SK-N-SH treated with all-trans-retinoic acid at 6 μM for 48 hours (cell line): ENCODE measurements at regions not wholly inside any gene's neighbourhood (a gene's known extent, or its start where the extent isn't known, plus 50 kb on each side); places are given as distances from the start of the nearest gene placed in this dataset.

Experiments used
- CSRNP3 ChIP-seq: fragments of 250-450 bp; sonication (Bioruptor Pico); IDR thresholded peaks from 2 replicates; pipeline ENCODE4 v1.5.1; 2021; ENCODE audit warnings: mild to moderate bottlenecking, moderate library complexity
- ESRRG ChIP-seq: fragments of 250-450 bp; sonication (Bioruptor Pico); IDR thresholded peaks from 2 replicates; pipeline ENCODE4 v1.6.1; 2021; ENCODE audit warnings: mild to moderate bottlenecking
- ISL1 ChIP-seq: fragments of 250-450 bp; sonication (Bioruptor Pico); IDR thresholded peaks from 2 replicates; pipeline ENCODE4 v2.1.2; 2022; ENCODE audit warnings: mild to moderate bottlenecking, moderate library complexity
- RARB ChIP-seq: fragments of 250-450 bp; sonication (Bioruptor Pico); IDR thresholded peaks from 2 replicates; pipeline ENCODE4 v1.8.0; 2021; ENCODE audit warnings: mild to moderate bottlenecking, moderate library complexity
- SNAI2 ChIP-seq: fragments of 250-450 bp; sonication (Bioruptor Pico); IDR thresholded peaks from 2 replicates; pipeline ENCODE4 v1.5.0; 2020; ENCODE audit warnings: mild to moderate bottlenecking, moderate library complexity
- ZFP3 ChIP-seq: fragments of 250-450 bp; sonication (Bioruptor Pico); IDR thresholded peaks from 2 replicates; pipeline ENCODE4 v1.5.0; 2020; ENCODE audit warnings: mild to moderate bottlenecking, moderate library complexity
- ZFP30 ChIP-seq: fragments of 450-650 bp; formaldehyde crosslinking; IDR thresholded peaks from 2 replicates; pipeline ENCODE4 v1.5.0; 2022; ENCODE audit warnings: mild to moderate bottlenecking, moderate library complexity
- ZNF70 ChIP-seq: fragments of 450-650 bp; formaldehyde crosslinking; IDR thresholded peaks from 2 replicates; pipeline ENCODE4 v1.5.0; 2020; ENCODE audit warnings: mild to moderate bottlenecking, moderate library complexity
- ZNF8 ChIP-seq: fragments of 450-650 bp; formaldehyde crosslinking; IDR thresholded peaks from 2 replicates; pipeline ENCODE4 v1.5.0; 2020; ENCODE audit warnings: mild to moderate bottlenecking, moderate library complexity
- TF ChIP-seq, protein P1 (sequence below): fragments of 250-450 bp; sonication (Bioruptor Pico); IDR thresholded peaks from 2 replicates; pipeline ENCODE4 v1.8.0; 2020; ENCODE audit warnings: mild to moderate bottlenecking, moderate library complexity, borderline replicate concordance

GRCh38 chr13:103695320-103695719, 629.1 kb upstream of the SLC10A2 start:
- TF ChIP-seq SNAI2 (CRISPR knock-in tag) (no peak), ISL1 (no peak), ZFP3 (CRISPR knock-in tag) (no peak), CSRNP3 (no peak), ZFP30 (CRISPR knock-in tag) (no peak), ESRRG (CRISPR knock-in tag) (no peak), ZNF70 (CRISPR knock-in tag) (no peak), ZNF8 (CRISPR knock-in tag) (no peak), RARB (no peak)
- TF ChIP-seq, protein P1, sequence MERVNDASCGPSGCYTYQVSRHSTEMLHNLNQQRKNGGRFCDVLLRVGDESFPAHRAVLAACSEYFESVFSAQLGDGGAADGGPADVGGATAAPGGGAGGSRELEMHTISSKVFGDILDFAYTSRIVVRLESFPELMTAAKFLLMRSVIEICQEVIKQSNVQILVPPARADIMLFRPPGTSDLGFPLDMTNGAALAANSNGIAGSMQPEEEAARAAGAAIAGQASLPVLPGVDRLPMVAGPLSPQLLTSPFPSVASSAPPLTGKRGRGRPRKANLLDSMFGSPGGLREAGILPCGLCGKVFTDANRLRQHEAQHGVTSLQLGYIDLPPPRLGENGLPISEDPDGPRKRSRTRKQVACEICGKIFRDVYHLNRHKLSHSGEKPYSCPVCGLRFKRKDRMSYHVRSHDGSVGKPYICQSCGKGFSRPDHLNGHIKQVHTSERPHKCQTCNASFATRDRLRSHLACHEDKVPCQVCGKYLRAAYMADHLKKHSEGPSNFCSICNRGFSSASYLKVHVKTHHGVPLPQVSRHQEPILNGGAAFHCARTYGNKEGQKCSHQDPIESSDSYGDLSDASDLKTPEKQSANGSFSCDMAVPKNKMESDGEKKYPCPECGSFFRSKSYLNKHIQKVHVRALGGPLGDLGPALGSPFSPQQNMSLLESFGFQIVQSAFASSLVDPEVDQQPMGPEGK (CRISPR knock-in tag), result no peak
